C4-2B (cell line): ENCODE measurements at regions not wholly inside any gene's neighbourhood (a gene's known extent, or its start where the extent isn't known, plus 50 kb on each side); places are given as distances from the start of the nearest gene placed in this dataset.

Experiments
- ZFX ChIP-seq: fragments of 450-650 bp; IDR thresholded peaks from 2 replicates; pipeline ENCODE4 v1.6.1; 2017
- TF ChIP-seq, protein P1 (sequence below): fragments of 450-650 bp; conservative IDR thresholded peaks from 2 replicates; pipeline ENCODE4 v1.5.1; 2017; ENCODE audit warnings: mild to moderate bottlenecking

DNA sequence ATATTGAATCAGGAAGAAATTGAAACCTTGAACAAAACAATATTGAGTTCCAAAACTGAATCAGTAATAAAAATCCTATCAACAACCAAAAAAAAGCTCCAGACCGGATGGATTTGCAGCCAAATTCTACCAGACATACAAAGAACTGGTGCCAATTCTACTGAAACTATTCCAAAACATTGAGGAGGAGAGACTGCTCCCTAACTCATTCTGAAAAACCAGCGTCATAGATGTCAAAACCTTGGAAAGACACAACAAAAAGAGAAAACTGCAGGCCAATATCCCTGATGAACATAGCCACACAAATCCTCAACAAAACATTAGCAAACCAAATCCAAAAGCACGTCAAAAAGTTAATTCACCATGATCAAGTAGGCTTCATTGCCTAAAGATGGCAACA lies 353.8 kb downstream of the TMEM135 start:
- TF ChIP-seq, protein P1, sequence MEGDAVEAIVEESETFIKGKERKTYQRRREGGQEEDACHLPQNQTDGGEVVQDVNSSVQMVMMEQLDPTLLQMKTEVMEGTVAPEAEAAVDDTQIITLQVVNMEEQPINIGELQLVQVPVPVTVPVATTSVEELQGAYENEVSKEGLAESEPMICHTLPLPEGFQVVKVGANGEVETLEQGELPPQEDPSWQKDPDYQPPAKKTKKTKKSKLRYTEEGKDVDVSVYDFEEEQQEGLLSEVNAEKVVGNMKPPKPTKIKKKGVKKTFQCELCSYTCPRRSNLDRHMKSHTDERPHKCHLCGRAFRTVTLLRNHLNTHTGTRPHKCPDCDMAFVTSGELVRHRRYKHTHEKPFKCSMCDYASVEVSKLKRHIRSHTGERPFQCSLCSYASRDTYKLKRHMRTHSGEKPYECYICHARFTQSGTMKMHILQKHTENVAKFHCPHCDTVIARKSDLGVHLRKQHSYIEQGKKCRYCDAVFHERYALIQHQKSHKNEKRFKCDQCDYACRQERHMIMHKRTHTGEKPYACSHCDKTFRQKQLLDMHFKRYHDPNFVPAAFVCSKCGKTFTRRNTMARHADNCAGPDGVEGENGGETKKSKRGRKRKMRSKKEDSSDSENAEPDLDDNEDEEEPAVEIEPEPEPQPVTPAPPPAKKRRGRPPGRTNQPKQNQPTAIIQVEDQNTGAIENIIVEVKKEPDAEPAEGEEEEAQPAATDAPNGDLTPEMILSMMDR, result no peak
- TF ChIP-seq ZFX, result no peak
